ENCODE measurements at regions not wholly inside any gene's neighbourhood (a gene's known extent, or its start where the extent isn't known, plus 50 kb on each side); places are given as distances from the start of the nearest gene placed in this dataset.

GRCh38 chr4:61079976-61080375 is 120.2 kb upstream of the ADGRL3 start:
- TF ChIP-seq POLR2A (IDR thresholded peaks at IDR 0.05) (no peak), CTCF (IDR thresholded peaks at IDR 0.05) (no peak)

Measured in testis (tissue), 2 donors.